GM19324 (cell line): ENCODE measurements at regions not wholly inside any gene's neighbourhood (a gene's known extent, or its start where the extent isn't known, plus 50 kb on each side); places are given as distances from the start of the nearest gene placed in this dataset.
"Not testable (repeated sequence)": the region's sequence is repeated elsewhere in the genome, so short reads cannot be mapped to it uniquely, and the experiment has no call there.

Experiments
- ATAC-seq: cut with Tn5 transposase; IDR thresholded peaks from one replicate; pipeline ENCODE4 v1.9.1; 2021; ENCODE audit warnings: mild to moderate bottlenecking, moderate library complexity; ENCODE audit not compliant: unreplicated experiment, low FRiP score

DNA sequence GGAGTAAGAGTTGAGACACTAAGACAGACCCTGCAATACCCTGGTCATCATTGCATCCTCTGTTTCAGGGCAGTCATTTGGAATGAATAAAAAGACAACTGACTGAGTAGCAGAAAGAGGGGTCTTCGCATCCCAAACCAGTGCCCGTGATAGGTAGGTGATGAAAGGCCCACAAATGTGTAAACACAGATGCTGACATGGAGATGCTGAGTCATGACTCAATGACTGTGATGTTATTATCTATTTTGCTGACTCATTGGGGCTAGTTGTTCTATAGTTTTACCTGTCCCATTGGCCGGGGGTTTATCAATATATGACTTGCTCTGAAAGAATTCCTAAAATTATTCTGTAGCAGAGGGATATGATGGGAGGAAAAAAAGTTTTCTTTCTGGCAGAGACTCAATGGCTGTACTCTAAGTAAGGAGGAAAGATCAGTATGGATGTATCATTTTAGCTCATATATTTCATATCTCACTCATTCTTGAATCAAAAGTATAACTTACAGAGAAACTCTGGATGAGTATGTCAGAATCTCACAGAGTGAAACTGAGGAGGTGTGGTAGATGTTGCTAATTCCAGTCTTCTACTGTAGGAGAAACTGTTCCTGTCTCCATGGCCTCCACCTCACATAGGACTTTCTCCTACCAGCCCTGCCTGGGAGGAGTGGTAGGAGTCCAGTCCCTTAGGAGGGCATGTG, 119.9 kb upstream of the PREP start:
- no peak for ATAC-seq

GRCh38 chr6:105519954-105520353, 117.1 kb upstream of the PREP start:
- no peak for ATAC-seq

DNA sequence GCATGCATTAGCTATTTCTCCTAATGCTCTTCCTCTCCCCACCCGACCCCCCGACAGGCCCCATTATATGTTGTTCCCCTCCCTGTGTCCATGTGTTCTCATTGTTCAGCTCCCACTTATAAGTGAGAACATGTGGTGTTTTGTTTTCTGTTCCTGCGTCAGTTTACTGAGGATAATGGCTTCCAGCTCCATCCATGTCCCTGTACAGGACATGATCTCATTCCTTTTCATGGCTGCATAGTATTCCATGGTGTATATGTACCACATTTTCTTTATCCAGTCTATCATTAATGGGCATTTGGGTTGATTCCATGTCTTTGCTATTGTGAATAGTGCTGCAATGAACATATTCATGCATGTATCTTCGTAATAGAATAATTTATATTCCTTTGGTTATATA, 116.1 kb upstream of the PREP start:
- not testable (repeated sequence) for ATAC-seq

GRCh38 chr6:105515054-105515453, 112.2 kb upstream of the PREP start:
- ATAC-seq: no peak

DNA sequence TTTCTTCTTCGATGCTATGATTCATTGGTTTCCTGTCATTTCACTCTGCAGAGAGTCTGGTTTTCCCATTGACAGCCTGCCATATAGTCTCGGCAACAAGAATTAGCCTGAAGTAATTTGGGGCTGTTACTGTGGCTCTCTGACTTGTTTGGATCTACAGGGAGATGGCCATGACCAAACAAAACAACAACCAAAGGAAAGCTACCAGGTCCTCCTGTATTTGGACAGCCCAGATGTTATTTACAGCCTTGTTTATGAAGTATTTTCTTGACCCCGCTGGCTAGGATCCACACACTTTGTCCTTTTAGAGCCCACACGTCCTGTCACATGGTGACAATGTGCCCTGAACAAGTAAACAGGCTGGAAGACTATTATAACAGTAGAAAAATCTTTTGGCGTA, 111.4 kb upstream of the PREP start:
- no peak for ATAC-seq

DNA sequence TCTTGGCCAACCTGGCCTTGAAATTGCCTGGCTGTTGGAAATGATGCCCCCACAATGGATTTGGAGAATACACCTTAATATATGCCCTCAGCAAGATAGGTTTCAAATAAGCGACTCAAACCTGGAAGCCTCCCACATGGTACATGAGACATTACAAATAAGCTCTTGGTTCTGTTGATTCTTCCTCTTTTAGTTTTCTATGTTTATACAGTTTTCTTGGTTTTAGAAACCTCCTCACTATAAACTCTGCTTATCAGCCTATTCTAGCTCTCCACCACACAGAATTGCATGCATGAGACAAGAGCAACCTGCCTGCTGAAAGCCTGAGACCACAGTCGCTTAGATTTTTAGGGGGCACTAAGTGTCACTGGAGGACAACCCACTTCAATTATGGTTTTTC, 108.8 kb upstream of the PREP start:
- no peak for ATAC-seq

DNA sequence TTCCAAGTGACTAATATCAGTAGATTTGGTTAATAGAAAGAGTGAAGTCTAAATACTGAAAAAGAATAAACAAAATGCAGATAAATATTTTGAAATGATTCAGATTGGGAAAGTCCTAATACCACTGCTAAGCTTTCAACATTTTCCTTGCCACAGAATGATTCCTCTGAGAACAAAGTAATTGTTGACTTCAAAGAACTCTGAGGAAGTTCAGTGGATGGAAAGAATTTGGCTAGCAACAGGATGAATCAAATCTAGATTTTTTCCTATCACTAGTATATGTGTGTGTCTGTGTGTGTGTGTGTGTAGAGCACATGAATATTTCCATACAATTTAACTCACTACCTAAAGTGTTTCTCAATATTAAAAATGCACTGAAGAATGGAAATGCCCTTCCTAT, 107.9 kb upstream of the PREP start:
- ATAC-seq: no peak

GRCh38 chr6:105509506-105510331, 106.8 kb upstream of the PREP start:
- no peak for ATAC-seq

DNA sequence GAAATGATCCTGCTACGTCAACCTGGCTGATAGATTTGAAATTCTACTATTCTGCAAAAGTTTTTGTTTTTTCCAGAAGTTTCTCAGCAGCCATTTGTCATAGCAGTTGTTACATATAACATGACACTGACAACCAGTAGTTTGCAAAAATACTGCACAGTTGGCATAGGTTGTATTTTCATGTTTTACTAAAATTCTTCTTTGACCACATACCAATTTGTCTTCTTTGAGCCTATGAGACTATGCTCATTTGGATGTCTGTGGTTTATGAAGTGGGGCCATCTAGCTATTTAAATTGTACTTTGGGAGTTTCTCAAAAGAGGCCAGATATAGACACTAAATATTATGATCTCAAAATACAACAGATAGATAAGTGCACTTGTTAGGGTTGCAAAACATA, 104.9 kb upstream of the PREP start:
- no peak for ATAC-seq

- no peak for ATAC-seq
Measured at GRCh38 chr6:105504706-105505105, 101.8 kb upstream of the PREP start.

- ATAC-seq: no peak
Measured at GRCh38 chr6:105503641-105504040, 100.8 kb upstream of the PREP start.

DNA sequence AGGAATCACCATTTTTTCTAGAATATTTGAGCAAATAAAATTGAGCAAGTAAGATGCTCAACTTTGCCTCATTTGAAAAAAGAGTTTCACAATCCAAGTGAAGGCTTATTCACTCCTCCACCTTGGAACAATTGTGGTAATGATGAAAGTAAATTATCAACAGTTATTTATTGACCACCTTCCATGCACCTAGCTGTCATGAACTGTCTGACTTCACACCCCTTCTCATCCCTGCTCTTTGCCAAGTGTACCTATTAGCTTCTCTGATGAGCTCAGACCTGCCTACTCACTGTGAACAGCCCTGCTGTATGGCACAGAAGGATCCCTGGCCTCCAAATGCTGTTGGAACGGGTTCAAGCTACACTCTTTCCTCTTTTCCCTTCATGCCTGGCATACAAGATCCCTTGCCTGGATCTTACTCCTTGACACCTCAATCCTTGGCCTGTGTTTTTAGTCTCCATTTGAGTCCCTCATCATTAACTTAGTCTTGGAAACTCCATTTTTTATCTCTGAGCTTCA, 99.0 kb upstream of the PREP start:
- ATAC-seq: no peak

DNA sequence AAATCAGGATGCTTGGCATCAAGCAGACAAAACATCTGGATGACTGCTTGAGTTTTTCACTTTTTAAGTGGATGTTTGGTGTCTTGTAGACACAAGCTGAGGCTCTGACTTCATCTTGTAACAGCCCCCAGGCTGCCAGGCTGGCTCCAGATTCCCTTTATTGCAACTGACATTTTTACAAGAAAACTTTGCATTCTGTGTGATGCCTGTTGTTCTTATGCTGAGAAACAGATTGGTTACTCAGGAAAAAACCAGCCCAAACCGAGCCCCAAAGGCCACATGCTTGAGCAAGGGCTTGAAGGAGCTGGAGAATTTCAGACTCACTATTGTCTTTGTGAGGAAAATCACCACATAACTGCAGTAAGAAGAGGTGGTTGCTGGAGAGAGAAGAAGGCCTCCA, 98.4 kb upstream of the PREP start:
- ATAC-seq: no peak

- ATAC-seq: no peak
Measured at GRCh38 chr6:105500693-105501092, 97.8 kb upstream of the PREP start.

DNA sequence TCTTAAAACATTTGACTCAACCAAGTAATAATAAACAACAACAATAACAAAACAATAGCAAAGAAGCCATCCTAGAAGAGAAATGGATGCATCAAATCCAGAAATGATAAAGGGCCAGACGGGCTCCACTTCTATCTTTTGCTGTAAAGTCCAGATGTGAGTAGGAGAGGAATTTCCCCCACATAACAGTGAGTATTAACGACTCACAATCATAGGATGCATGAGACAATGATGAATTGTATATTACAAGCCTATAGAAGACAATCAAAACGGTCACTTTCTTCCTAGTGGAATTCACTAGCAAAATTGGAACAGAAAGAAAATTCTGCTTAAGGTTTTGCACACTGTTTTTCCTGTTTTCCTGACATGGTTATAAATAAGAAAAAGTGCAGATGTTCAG, 97.0 kb upstream of the PREP start:
- no peak for ATAC-seq

DNA sequence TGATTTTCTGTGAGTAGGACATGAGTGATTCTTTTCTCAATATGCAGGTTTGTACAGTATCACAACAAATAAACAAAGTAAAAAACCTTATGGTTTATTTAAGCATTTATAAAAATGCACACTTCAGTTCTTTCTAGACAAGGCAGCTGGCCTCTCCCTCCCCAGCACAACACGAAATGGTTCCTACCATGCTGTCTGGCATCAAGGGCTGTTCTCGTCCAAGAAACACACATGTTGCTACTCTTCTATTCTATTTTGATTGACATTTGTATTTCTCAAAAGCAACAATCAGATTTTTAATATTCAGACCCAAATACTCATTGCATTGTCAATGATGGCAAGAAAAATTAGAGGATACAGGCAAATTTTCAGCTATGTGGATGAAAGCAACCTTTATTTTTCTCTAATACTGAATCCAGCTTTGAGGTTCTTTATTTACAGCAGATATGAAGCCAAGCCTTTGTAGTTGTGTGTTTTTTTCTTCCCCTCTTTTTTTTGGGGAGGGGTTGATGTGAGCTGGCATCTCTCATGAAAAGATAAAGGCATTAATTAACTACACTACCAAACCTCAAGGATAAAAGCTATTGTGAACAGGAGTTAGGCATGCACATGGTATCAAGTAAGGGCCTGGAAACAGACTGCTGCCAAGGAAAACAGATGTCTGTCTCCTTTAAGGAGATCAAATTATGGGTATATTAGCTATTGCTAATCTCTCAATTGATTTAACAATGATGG, 96.4 kb upstream of the PREP start:
- no peak for ATAC-seq

DNA sequence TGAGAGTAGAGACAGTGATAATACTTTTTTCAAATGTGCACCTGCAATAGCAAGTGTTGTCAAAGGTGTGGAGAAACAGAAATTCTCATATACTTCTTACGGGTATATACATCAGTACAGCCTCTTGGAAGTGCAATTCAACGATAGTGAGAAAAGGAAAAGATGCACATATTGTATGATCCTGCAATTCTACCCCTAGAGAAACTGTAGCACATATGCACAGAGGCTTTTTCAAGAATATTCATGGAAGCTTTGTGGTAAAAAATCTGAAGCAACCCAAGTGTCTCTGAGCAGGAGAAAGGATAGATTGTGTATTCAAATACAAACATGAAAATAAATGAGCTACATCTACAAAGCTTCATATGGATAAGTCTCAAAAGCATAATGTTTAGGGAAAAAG, 94.7 kb upstream of the PREP start:
- no peak for ATAC-seq

GRCh38 chr6:105495515-105495914, 92.6 kb upstream of the PREP start:
- ATAC-seq: no peak

- ATAC-seq: no peak
Measured at GRCh38 chr6:105494688-105495087, 91.8 kb upstream of the PREP start.

GRCh38 chr6:105493736-105494135, 90.9 kb upstream of the PREP start:
- peak; percentile 2 for ATAC-seq
